NCI-H1092 treated with DMSO at 0.1 percent for 48 hours (cell line): ENCODE measurements at regions not wholly inside any gene's neighbourhood (a gene's known extent, or its start where the extent isn't known, plus 50 kb on each side); places are given as distances from the start of the nearest gene placed in this dataset.
"Not testable (repeated sequence)": the region's sequence is repeated elsewhere in the genome, so short reads cannot be mapped to it uniquely, and the experiment has no call there.

Source experiments
- DNase-seq: peaks from one replicate; lab custom pipeline; 2025; lab: John Stamatoyannopoulos, UW

- DNase-seq: not testable (repeated sequence)
Measured at GRCh38 chr4:131883181-131883580, 1265.9 kb upstream of the PCDH10 start.

GRCh38 chr4:131925662-131926061 is 1223.4 kb upstream of the PCDH10 start:
- not testable (repeated sequence) for DNase-seq

- DNase-seq: not testable (repeated sequence)
Measured at GRCh38 chr4:131967646-131968045, 1181.4 kb upstream of the PCDH10 start.

- DNase-seq: no peak
Measured at GRCh38 chr4:131974730-131975129, 1174.4 kb upstream of the PCDH10 start.

- not testable (repeated sequence) for DNase-seq
Measured at GRCh38 chr4:131975276-131976132, 1173.6 kb upstream of the PCDH10 start.

- DNase-seq: not testable (repeated sequence)
Measured at GRCh38 chr4:131976133-131977002, 1172.7 kb upstream of the PCDH10 start.

- no peak for DNase-seq
Measured at GRCh38 chr4:131978120-131978519, 1171.0 kb upstream of the PCDH10 start.

GRCh38 chr4:131989576-131989975 is 1159.5 kb upstream of the PCDH10 start:
- DNase-seq: no peak

- DNase-seq: no peak
Measured at GRCh38 chr4:132001542-132001941, 1147.6 kb upstream of the PCDH10 start.

GRCh38 chr4:132003593-132003992 is 1145.5 kb upstream of the PCDH10 start:
- no peak for DNase-seq

GRCh38 chr4:132015321-132015720 is 1133.8 kb upstream of the PCDH10 start:
- no peak for DNase-seq

- no peak for DNase-seq
Measured at GRCh38 chr4:132016703-132017350, 1132.3 kb upstream of the PCDH10 start.

- peak; percentile 98 for DNase-seq
Measured at GRCh38 chr4:132026166-132026565, 1122.9 kb upstream of the PCDH10 start.

GRCh38 chr4:132026816-132027215 is 1122.3 kb upstream of the PCDH10 start:
- peak; percentile 60 for DNase-seq

GRCh38 chr4:132056496-132056895 is 1092.6 kb upstream of the PCDH10 start:
- no peak for DNase-seq

GRCh38 chr4:132059227-132059626 is 1089.9 kb upstream of the PCDH10 start:
- DNase-seq: no peak

GRCh38 chr4:132062611-132063239 is 1086.4 kb upstream of the PCDH10 start:
- no peak for DNase-seq

GRCh38 chr4:132063829-132064228 is 1085.3 kb upstream of the PCDH10 start:
- DNase-seq: peak; percentile 19

GRCh38 chr4:132065940-132066495 is 1083.1 kb upstream of the PCDH10 start:
- no peak for DNase-seq

GRCh38 chr4:132071815-132072214 is 1077.3 kb upstream of the PCDH10 start:
- no peak for DNase-seq

GRCh38 chr4:132076829-132077228 is 1072.3 kb upstream of the PCDH10 start:
- DNase-seq: no peak

- no peak for DNase-seq
Measured at GRCh38 chr4:132085105-132085504, 1064.0 kb upstream of the PCDH10 start.
